ENCODE measurements at regions not wholly inside any gene's neighbourhood (a gene's known extent, or its start where the extent isn't known, plus 50 kb on each side); places are given as distances from the start of the nearest gene placed in this dataset.

- intact Hi-C loops (cut with DNase I) = no loop called here
- no peaks in the 10 kb centered on the region for H3K27me3 ChIP-seq
- no peaks in the 10 kb centered on the region for H3K9me3 ChIP-seq
- H3K9ac ChIP-seq (ENCODE audit: low read depth in 2 of 2, low read length in 2 of 2) = no peak overlapping the region
- no peaks in the 10 kb centered on the region for H3K4me1 ChIP-seq
- no peak for DNase-seq
- no peak for TF ChIP-seq CTCF (IDR thresholded peaks at IDR 0.05)
- no peak overlapping the region for H3K4me3 ChIP-seq
- no peak overlapping the region for H3K27ac ChIP-seq
- H3K36me3 ChIP-seq = no peaks in the 10 kb centered on the region
These were observed 58.3 kb upstream of the KIF5B start for GRCh38 chr10:32114508-32114907.

- no peak for TF ChIP-seq CTCF (IDR thresholded peaks at IDR 0.05)
- H3K9me3 ChIP-seq = no peaks in the 10 kb centered on the region
- no peaks in the 10 kb centered on the region for H3K36me3 ChIP-seq
These were observed 55.8 kb upstream of the KIF5B start for GRCh38 chr10:32112055-32112454.

GRCh38 chr10:32111585-32111984, 55.4 kb upstream of the KIF5B start:
- no peak for DNase-seq
- Histone ChIP-seq H3K9ac (ENCODE audit: low read depth in 2 of 2, low read length in 2 of 2) (no peak overlapping the region), H3K9me3 (no peaks in the 10 kb centered on the region), H3K27ac (no peak overlapping the region), H3K4me1 (no peaks in the 10 kb centered on the region), H3K36me3 (no peaks in the 10 kb centered on the region), H3K27me3 (no peaks in the 10 kb centered on the region), H3K4me3 (no peak overlapping the region)
- intact Hi-C loops (cut with DNase I) = no loop called here
- no peak for TF ChIP-seq CTCF (IDR thresholded peaks at IDR 0.05)

More at GRCh38 chr10:32112055-32112454, 55.8 kb upstream of the KIF5B start:
- no peaks in the 10 kb centered on the region for H3K4me1 ChIP-seq
- no peak overlapping the region for H3K27ac ChIP-seq
- intact Hi-C loops (cut with DNase I) = no loop called here
- no peaks in the 10 kb centered on the region for H3K27me3 ChIP-seq
- H3K9ac ChIP-seq (ENCODE audit: low read depth in 2 of 2, low read length in 2 of 2) = no peak overlapping the region
- no peak overlapping the region for H3K4me3 ChIP-seq
- DNase-seq = no peak

- intact Hi-C loops (cut with DNase I) = no loop called here
- TF ChIP-seq CTCF (IDR thresholded peaks at IDR 0.05) = no peak
These were observed 54.6 kb upstream of the KIF5B start for GRCh38 chr10:32110790-32111189.

GRCh38 chr10:32109603-32110002, 53.4 kb upstream of the KIF5B start:
- TF ChIP-seq CTCF (IDR thresholded peaks at IDR 0.05) = no peak
- no peaks in the 10 kb centered on the region for H3K9me3 ChIP-seq

More at GRCh38 chr10:32110790-32111189, 54.6 kb upstream of the KIF5B start:
- Histone ChIP-seq H3K9ac (ENCODE audit: low read depth in 2 of 2, low read length in 2 of 2) (no peak overlapping the region), H3K36me3 (no peaks in the 10 kb centered on the region), H3K27me3 (no peaks in the 10 kb centered on the region), H3K9me3 (no peaks in the 10 kb centered on the region), H3K4me3 (no peak overlapping the region), H3K4me1 (no peaks in the 10 kb centered on the region), H3K27ac (no peak overlapping the region)
- no peak for DNase-seq

More at GRCh38 chr10:32109603-32110002, 53.4 kb upstream of the KIF5B start:
- intact Hi-C loops (cut with DNase I) = no loop called here
- H3K27ac ChIP-seq = no peak overlapping the region
- DNase-seq = no peak
- H3K4me3 ChIP-seq = no peak overlapping the region
- H3K9ac ChIP-seq (ENCODE audit: low read depth in 2 of 2, low read length in 2 of 2) = no peak overlapping the region
- no peaks in the 10 kb centered on the region for H3K4me1 ChIP-seq
- H3K27me3 ChIP-seq = no peaks in the 10 kb centered on the region
- H3K36me3 ChIP-seq = no peaks in the 10 kb centered on the region

Measured in colonic mucosa (tissue), 4 donors.